ENCODE measurements at regions not wholly inside any gene's neighbourhood (a gene's known extent, or its start where the extent isn't known, plus 50 kb on each side); places are given as distances from the start of the nearest gene placed in this dataset.

GRCh38 chr21:25161571-25161970 lies 445.7 kb downstream of the MRPL39 start:
- TF ChIP-seq EZH2 (IDR thresholded peaks at IDR 0.05; ENCODE audit: borderline replicate concordance, insufficient read depth, low read depth, low read length, poor library complexity, severe bottlenecking) (no peak), CTCF (IDR thresholded peaks at IDR 0.05) (no peak)

Measured in B cell (primary cell).